Upper lobe of right lung (tissue), 1 donor: ENCODE measurements at regions not wholly inside any gene's neighbourhood (a gene's known extent, or its start where the extent isn't known, plus 50 kb on each side); places are given as distances from the start of the nearest gene placed in this dataset.

Experiments used
- ATAC-seq: fragments of 200-7000 bp; cut with Tn5 transposase; one replicate; pipeline ENCODE4 v1.9.1; 2020; ENCODE audit warnings: mild to moderate bottlenecking, moderate library complexity
- DNase-seq: peaks from one replicate; pipeline ENCODE4 v3.0.0-alpha.2; 2020
- H3K27ac ChIP-seq: fragments of 200-600 bp; one replicate; pipeline ENCODE4 v1.8.0; 2022
- H3K27me3 ChIP-seq: fragments of 200-600 bp; one replicate; pipeline ENCODE4 v1.8.0; 2022; ENCODE audit warnings: mild to moderate bottlenecking
- H3K36me3 ChIP-seq: fragments of 200-600 bp; one replicate; pipeline ENCODE4 v1.8.0; 2022
- H3K4me1 ChIP-seq: fragments of 200-600 bp; one replicate; pipeline ENCODE4 v1.8.0; 2022
- H3K4me3 ChIP-seq: fragments of 200-600 bp; one replicate; pipeline ENCODE4 v1.8.0; 2022; ENCODE audit warnings: mild to moderate bottlenecking
- H3K9me3 ChIP-seq: fragments of 200-600 bp; one replicate; pipeline ENCODE4 v1.8.0; 2022
- CTCF ChIP-seq: fragments of 200-600 bp; IDR thresholded peaks from one replicate; pipeline ENCODE4 v1.8.0; 2022; ENCODE audit warnings: antibody characterized with exemption
- intact Hi-C: fragments of 100-400 bp; cut with DNase I; formaldehyde crosslinking; loops from one replicate; pipeline ENCODE4 v1.11.0; 2022
- donor health status: DM: no; HTN: yes; CAD: no; lungs with severe emphysema.

- no peak overlapping the region for H3K27ac ChIP-seq
- no peak for TF ChIP-seq CTCF
- H3K4me1 ChIP-seq: peaks cover 6% of the 10 kb centered on the region
- ATAC-seq: no peak
- intact Hi-C loops: no loop called here
- no peak for DNase-seq
- no peaks in the 10 kb centered on the region for H3K9me3 ChIP-seq
- H3K27me3 ChIP-seq: no peaks in the 10 kb centered on the region
- H3K36me3 ChIP-seq: no peaks in the 10 kb centered on the region
- H3K4me3 ChIP-seq: no peak overlapping the region
These were observed 156.0 kb downstream of the RPLP1 start for GRCh38 chr15:69608661-69609060.

DNA sequence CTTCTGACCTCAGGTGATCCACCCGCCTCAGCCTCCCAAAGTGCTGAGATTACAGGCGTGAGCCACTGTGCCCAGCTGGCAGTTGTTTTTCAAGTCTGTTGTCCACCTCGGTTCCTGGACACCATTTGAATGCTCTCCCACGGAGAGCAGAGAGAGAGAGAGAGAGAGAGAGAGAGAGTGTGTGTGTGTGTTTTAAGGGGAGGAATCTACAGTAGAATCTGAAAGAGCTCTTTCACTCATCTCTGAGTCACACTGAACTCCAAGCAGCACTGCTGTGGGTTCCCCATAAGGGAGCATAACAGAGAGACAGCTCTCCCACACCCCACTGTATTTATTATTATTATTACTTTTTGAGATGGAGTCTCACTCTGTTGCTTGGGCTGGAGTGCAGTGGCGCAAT is 156.6 kb downstream of the RPLP1 start:
- intact Hi-C loops: no loop called here
- no peak overlapping the region for H3K27ac ChIP-seq
- ATAC-seq: peak; percentile 46

DNA sequence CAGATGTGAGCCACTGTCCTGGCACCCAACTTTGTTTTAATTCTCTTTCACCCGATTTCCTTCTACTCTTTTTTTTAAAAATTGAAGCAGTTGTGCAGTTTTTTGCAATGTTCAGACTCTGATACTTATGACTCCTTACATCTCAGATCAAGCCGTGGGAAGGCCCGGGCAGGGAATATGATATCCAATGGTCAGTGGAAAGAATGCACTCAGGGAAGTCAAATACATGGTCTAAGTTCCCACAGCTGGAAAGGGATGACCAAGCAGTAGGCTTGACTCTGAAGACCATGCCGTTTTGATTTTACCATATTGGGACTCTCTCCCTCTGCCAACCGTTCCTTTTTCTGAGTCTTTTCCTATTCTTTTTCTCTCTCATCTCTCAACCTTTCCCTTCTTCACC is 157.2 kb downstream of the RPLP1 start:
- Histone ChIP-seq H3K4me1 (peaks cover 6% of the 10 kb centered on the region), H3K27ac (no peak overlapping the region), H3K4me3 (no peak overlapping the region), H3K27me3 (no peaks in the 10 kb centered on the region), H3K9me3 (no peaks in the 10 kb centered on the region), H3K36me3 (no peaks in the 10 kb centered on the region)
- DNase-seq (no peak), ATAC-seq (no peak)
- intact Hi-C loops: no loop called here
- TF ChIP-seq CTCF: no peak

More for the DNA sequence above, 156.6 kb downstream of the RPLP1 start:
- no peaks in the 10 kb centered on the region for H3K36me3 ChIP-seq
- H3K9me3 ChIP-seq: no peaks in the 10 kb centered on the region
- H3K4me3 ChIP-seq: no peak overlapping the region
- DNase-seq: no peak
- no peaks in the 10 kb centered on the region for H3K27me3 ChIP-seq
- TF ChIP-seq CTCF: no peak
- H3K4me1 ChIP-seq: peaks cover 6% of the 10 kb centered on the region

DNA sequence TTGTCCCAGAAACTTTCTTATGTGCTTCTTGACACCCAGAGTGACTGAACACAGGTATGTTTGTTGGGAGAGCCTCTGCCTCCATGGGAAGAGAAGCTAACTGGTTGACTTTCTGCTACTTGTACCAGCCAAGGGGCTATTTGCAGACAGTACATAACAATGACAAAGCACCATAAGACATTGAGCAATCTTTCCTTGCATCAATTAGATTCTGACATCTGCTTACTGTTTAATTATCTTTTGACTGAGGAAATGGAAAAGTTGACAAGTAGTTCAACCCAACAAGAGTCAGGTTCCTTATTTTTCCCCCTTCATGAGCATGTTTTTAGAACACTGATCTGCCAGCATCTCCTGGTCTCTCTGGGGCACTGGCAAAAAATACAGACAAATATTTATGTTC is 157.7 kb downstream of the RPLP1 start:
- DNase-seq (no peak), ATAC-seq (no peak)
- H3K27ac ChIP-seq: no peak overlapping the region
- no peaks in the 10 kb centered on the region for H3K27me3 ChIP-seq
- no peaks in the 10 kb centered on the region for H3K36me3 ChIP-seq
- intact Hi-C loops: no loop called here
- no peak overlapping the region for H3K4me3 ChIP-seq
- no peak for TF ChIP-seq CTCF
- no peaks in the 10 kb centered on the region for H3K9me3 ChIP-seq
- peaks cover 6% of the 10 kb centered on the region for H3K4me1 ChIP-seq

DNA sequence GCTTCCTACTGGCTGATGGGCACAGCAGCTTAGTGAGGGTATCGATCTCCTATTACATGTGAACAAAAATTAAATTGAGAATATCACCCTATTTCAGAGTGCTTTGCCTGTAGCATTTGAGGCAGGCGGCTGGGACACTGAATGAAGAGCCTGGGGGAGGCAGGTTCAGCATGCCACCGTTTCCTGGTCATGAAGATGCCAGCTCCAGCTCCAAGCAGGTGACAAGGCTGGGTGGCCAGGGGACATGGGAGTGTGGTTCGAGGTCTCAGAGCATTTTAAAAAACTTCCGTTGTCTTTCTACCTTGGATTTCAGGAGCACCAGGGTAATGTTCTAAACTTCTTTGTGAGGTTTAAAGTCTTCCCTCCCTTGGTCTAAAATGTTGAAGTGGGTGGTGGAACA is 158.2 kb downstream of the RPLP1 start:
- Histone ChIP-seq H3K9me3 (no peaks in the 10 kb centered on the region), H3K4me1 (peaks cover 6% of the 10 kb centered on the region), H3K4me3 (no peak overlapping the region), H3K27me3 (no peaks in the 10 kb centered on the region), H3K27ac (no peak overlapping the region), H3K36me3 (no peaks in the 10 kb centered on the region)
- intact Hi-C loops: no loop called here
- ATAC-seq (no peak), DNase-seq (no peak)
- TF ChIP-seq CTCF: no peak

- intact Hi-C loops: no loop called here
- ATAC-seq (no peak), DNase-seq (no peak)
- Histone ChIP-seq H3K27me3 (no peaks in the 10 kb centered on the region), H3K4me3 (no peak overlapping the region), H3K4me1 (no peaks in the 10 kb centered on the region), H3K9me3 (no peaks in the 10 kb centered on the region), H3K36me3 (no peaks in the 10 kb centered on the region), H3K27ac (no peak overlapping the region)
- TF ChIP-seq CTCF: no peak
These were observed 159.5 kb downstream of the RPLP1 start for GRCh38 chr15:69612112-69612511.
